Thyroid gland (tissue), 4 donors: ENCODE measurements at regions not wholly inside any gene's neighbourhood (a gene's known extent, or its start where the extent isn't known, plus 50 kb on each side); places are given as distances from the start of the nearest gene placed in this dataset.

Experiments used
- POLR2A ChIP-seq, 2 donors: fragments of 450-650 bp; IDR thresholded peaks; one replicate each; pipeline ENCODE4 v1.6.1; 2017; ENCODE audit warnings: antibody characterized with exemption in 2 of 2, mild to moderate bottlenecking in 2 of 2, moderate library complexity in 1 of 2
- TF ChIP-seq, protein P1 (sequence below), 6 experiments: fragments of 200-600 bp in 3 of 6; fragments of 450-650 bp in 3 of 6; sonication (generic) in 3 of 6; IDR thresholded peaks; one replicate each; pipeline ENCODE4 v1.5.1; 2016 to 2019; ENCODE audit warnings: antibody characterized with exemption in 6 of 6, mild to moderate bottlenecking in 2 of 6, inconsistent platforms in 1 of 6, moderate library complexity in 1 of 6

DNA sequence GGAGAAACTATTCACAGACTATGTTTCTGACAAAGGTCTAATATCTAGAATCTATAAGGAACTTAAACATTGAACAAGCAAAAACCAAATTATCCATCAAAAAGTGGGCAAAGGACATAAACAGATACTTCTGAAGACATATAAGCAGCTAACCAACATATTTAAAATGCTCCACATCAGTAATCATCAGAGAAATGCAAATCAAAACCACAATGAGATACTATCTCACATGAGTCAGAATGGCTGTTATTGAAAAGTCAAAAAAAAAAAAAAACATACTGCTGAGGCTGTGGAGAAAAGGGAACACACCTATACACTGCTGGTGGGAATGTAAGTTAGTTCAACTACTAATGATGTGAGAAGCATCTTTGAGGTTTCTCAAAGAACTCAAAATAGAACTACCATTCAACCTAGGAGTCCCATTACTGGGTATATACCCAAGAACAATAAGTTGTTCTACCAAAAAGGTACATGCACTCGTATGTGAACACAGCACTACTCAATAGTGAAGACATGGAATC lies 220.4 kb upstream of the TFPI start:
- no peak for TF ChIP-seq POLR2A (IDR thresholded peaks at IDR 0.05)
- TF ChIP-seq, protein P1, sequence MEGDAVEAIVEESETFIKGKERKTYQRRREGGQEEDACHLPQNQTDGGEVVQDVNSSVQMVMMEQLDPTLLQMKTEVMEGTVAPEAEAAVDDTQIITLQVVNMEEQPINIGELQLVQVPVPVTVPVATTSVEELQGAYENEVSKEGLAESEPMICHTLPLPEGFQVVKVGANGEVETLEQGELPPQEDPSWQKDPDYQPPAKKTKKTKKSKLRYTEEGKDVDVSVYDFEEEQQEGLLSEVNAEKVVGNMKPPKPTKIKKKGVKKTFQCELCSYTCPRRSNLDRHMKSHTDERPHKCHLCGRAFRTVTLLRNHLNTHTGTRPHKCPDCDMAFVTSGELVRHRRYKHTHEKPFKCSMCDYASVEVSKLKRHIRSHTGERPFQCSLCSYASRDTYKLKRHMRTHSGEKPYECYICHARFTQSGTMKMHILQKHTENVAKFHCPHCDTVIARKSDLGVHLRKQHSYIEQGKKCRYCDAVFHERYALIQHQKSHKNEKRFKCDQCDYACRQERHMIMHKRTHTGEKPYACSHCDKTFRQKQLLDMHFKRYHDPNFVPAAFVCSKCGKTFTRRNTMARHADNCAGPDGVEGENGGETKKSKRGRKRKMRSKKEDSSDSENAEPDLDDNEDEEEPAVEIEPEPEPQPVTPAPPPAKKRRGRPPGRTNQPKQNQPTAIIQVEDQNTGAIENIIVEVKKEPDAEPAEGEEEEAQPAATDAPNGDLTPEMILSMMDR (IDR thresholded peaks at IDR 0.05) = no peak
